IPS DF 6.9 (cell line): ENCODE measurements at regions not wholly inside any gene's neighbourhood (a gene's known extent, or its start where the extent isn't known, plus 50 kb on each side); places are given as distances from the start of the nearest gene placed in this dataset.

ENCODE experiments used
- DNase-seq: peaks from one replicate; pipeline ENCODE4 v3.0.0-alpha.2; 2013; ENCODE audit warnings: low read depth, low spot score
- H3K27ac ChIP-seq: one replicate; pipeline ENCODE4 v1.5.1; 2013; ENCODE audit warnings: low read length, control low read depth
- H3K27me3 ChIP-seq: 2 replicates; pipeline ENCODE4 v1.6.1; 2013; ENCODE audit warnings: mild to moderate bottlenecking, low read length; ENCODE audit not compliant: control insufficient read depth, insufficient read depth
- H3K36me3 ChIP-seq: 2 replicates; pipeline ENCODE4 v1.6.1; 2013; ENCODE audit warnings: low read length; ENCODE audit not compliant: control insufficient read depth, insufficient read depth
- H3K4me1 ChIP-seq: 2 replicates; pipeline ENCODE4 v1.6.1; 2013; ENCODE audit warnings: low read length; ENCODE audit not compliant: control insufficient read depth, insufficient read depth
- H3K4me3 ChIP-seq: 2 replicates; pipeline ENCODE4 v1.5.1; 2013; ENCODE audit warnings: mild to moderate bottlenecking, low read length
- H3K9me3 ChIP-seq: 2 replicates; pipeline ENCODE4 v1.6.1; 2013; ENCODE audit warnings: low read length, inconsistent platforms; ENCODE audit not compliant: control insufficient read depth, insufficient read depth
- WGBS: extraction: QIAGEN DNeasy Blood & Tissue Kit; methylation state at CpG from one replicate; pipeline ENCODE4 v1.1.7; 2013; ENCODE audit warnings: mixed read lengths, missing lambda C conversion rate; ENCODE audit not compliant: insufficient read length, insufficient coverage; 5-methylcytosine and 5-hydroxymethylcytosine counted together

DNA sequence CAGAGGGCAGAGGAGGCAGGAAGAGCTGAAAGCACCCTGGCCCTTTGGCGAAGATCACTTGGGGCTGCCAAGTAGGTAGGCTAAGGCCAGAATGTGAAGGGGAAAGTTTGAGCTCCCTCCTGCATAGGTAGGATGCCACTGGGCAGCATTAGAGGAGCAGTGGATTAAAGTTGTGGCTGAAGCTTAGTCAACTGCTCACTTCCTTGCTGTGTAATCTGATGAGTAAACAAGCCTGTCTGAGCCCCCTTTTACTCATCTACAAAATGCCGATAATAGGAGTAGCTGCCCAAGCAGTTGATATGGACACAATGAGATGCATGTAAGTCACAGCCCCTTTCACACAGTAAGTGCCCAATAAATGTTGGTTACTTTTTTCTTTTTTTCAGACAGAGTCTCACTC, 216.4 kb downstream of the MN1 start:
- no peaks in the 10 kb centered on the region for H3K27me3 ChIP-seq
- DNase-seq = no peak
- H3K4me3 ChIP-seq = no peak overlapping the region
- H3K27ac ChIP-seq = no peak overlapping the region
- WGBS = no CpG with 5 or more reads among the region's 2 CpGs
- H3K9me3 ChIP-seq = no peaks in the 10 kb centered on the region
- no peaks in the 10 kb centered on the region for H3K36me3 ChIP-seq
- H3K4me1 ChIP-seq = no peaks in the 10 kb centered on the region

DNA sequence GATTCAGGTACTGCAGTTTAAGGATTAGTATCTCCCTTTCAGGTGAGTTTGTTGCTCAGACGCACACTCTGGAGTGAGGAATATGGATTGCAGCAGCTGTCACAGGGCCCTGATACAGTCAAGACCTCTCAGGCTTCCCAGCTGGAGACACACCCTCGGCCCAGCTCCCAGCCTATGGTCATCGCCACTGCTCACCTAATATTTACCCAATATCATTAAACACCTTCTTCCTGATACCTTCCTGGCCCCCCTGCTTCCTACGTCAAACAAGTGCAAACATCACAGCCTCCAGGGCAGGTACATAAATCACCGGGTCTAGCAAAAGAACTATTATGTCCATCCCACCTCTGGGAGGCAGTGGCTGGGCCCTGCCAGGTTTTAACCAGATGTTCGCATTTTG, 213.3 kb downstream of the MN1 start:
- H3K36me3 ChIP-seq = no peaks in the 10 kb centered on the region
- H3K4me3 ChIP-seq = no peak overlapping the region
- no peak for DNase-seq
- no CpG with 5 or more reads among the region's 6 CpGs for WGBS
- no peak overlapping the region for H3K27ac ChIP-seq
- H3K4me1 ChIP-seq = no peaks in the 10 kb centered on the region
- no peaks in the 10 kb centered on the region for H3K9me3 ChIP-seq
- no peaks in the 10 kb centered on the region for H3K27me3 ChIP-seq

DNA sequence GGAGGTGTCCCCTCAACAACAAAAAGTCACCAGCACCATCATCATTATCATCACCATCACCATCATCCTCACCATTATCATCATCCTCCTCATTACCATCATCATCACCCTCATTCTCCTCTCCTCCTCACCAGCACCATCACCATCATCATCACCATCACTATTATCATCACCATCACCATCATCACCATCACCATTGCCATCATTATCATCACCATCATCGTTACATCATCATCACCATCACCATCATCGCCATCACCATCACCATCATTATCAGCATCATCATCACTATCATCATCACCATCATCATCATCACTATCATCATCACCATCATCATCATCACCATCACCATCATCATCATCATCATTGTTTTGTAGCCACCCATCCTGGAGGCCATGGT, 212.6 kb downstream of the MN1 start:
- no peak for DNase-seq
- H3K4me3 ChIP-seq = no peak overlapping the region
- WGBS = 100% methylated on average over 2 of the region's 2 CpGs
- H3K27ac ChIP-seq = no peak overlapping the region
- no peaks in the 10 kb centered on the region for H3K36me3 ChIP-seq
- no peaks in the 10 kb centered on the region for H3K9me3 ChIP-seq
- H3K4me1 ChIP-seq = no peaks in the 10 kb centered on the region
- no peaks in the 10 kb centered on the region for H3K27me3 ChIP-seq

DNA sequence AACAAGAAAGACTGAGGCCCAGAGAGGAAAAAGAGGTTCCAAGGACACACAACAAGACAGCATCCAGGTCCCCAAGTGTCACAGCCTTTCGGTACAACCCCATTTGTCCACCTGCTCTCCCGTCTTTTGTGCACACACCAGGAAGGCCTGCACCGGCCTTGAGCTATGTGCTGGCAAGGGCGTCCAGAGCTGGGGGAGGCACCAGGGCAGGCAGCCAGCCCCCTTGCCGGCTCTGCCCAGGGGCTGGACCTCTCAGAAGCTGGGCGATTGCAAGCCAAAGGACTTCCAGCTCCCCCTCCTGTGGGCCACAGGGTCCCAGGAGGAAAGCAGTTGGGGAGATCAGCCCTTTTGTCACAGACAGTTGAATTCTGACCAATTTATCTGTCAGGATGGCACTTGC, 210.5 kb downstream of the MN1 start:
- no peak overlapping the region for H3K4me3 ChIP-seq
- no peaks in the 10 kb centered on the region for H3K9me3 ChIP-seq
- no peaks in the 10 kb centered on the region for H3K27me3 ChIP-seq
- no CpG with 5 or more reads among the region's 6 CpGs for WGBS
- no peaks in the 10 kb centered on the region for H3K36me3 ChIP-seq
- no peaks in the 10 kb centered on the region for H3K4me1 ChIP-seq
- H3K27ac ChIP-seq = no peak overlapping the region
- DNase-seq = no peak

DNA sequence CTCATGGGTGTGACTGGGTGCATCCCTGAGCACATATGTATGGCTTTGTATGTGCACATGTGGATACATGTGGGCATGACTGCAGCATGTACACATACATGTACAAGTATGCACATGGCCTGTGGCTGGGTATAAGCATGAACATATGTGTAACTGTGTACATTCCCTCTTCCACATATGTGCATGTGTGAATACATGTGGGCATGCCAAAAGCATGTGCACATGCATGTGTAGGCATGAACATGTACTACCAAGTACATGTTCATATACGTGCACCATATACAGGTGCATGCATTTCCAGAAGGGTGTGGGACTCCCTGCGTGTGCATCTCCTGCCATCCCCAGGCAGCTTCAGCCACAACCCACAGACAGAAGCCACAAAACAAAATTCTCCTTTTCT, 208.2 kb downstream of the MN1 start:
- WGBS = no CpG with 5 or more reads among the region's 2 CpGs
- no peak overlapping the region for H3K4me3 ChIP-seq
- no peaks in the 10 kb centered on the region for H3K4me1 ChIP-seq
- no peaks in the 10 kb centered on the region for H3K36me3 ChIP-seq
- no peaks in the 10 kb centered on the region for H3K27me3 ChIP-seq
- DNase-seq = no peak
- H3K27ac ChIP-seq = no peak overlapping the region
- H3K9me3 ChIP-seq = no peaks in the 10 kb centered on the region

DNA sequence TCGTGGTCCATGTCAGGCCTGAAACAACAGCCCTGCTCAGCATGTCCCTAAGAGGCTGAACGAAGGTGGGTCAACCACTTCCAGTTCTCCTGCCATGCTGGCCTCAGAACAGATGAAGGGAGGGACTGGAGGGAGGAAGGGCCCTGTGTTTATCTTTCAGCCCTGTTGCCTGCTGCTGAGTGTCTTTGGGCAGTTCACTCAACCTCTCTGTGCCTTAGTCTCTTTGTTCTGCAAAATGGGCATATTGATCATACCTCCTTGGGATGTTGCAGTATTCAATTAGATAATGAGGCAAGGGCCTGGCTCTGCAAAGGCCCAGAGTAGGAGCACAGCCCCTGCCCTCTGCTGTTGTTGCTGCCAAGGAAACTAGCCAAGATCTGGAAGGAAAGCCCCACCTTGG, 207.5 kb downstream of the MN1 start:
- Histone ChIP-seq H3K4me1 (no peaks in the 10 kb centered on the region), H3K27me3 (no peaks in the 10 kb centered on the region), H3K27ac (no peak overlapping the region), H3K9me3 (no peaks in the 10 kb centered on the region), H3K36me3 (no peaks in the 10 kb centered on the region), H3K4me3 (no peak overlapping the region)
- no peak for DNase-seq
- no CpG with 5 or more reads among the region's 2 CpGs for WGBS

DNA sequence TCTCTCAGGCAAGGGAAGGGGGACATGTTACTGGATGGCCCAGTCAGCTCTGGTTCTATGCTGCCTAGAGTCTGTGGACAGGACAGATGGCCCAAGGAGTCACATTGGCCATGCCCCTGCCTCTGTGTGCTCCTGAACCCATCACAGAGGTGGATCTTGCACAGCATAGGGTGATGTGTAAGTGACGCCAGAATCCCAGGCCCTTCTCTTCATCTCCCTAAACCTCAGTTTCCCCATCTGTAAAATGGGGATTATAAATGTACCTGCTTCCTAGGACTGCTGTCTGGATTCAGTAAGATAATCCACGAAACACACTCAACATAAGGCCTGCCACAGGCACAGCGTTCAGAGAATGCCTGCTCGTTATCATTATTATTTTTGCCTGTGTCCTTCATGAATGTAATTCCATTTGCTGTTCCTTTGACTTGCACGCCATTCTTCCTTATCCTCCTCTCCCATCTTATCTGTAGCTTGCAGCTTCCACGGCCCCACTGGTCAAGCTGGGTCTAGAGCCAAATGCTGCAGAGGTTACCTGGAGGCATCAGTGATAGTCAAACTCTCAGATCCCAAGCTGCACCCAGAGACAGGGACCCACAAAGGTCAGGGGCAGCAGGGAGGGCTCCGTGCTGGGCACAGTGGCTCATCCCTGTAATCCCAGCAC, 207.0 kb downstream of the MN1 start:
- DNase-seq = no peak
- H3K4me3 ChIP-seq = no peak overlapping the region
- H3K9me3 ChIP-seq = no peaks in the 10 kb centered on the region
- WGBS = no CpG with 5 or more reads among the region's 7 CpGs
- no peaks in the 10 kb centered on the region for H3K36me3 ChIP-seq
- H3K27ac ChIP-seq = no peak overlapping the region
- no peaks in the 10 kb centered on the region for H3K4me1 ChIP-seq
- no peaks in the 10 kb centered on the region for H3K27me3 ChIP-seq

DNA sequence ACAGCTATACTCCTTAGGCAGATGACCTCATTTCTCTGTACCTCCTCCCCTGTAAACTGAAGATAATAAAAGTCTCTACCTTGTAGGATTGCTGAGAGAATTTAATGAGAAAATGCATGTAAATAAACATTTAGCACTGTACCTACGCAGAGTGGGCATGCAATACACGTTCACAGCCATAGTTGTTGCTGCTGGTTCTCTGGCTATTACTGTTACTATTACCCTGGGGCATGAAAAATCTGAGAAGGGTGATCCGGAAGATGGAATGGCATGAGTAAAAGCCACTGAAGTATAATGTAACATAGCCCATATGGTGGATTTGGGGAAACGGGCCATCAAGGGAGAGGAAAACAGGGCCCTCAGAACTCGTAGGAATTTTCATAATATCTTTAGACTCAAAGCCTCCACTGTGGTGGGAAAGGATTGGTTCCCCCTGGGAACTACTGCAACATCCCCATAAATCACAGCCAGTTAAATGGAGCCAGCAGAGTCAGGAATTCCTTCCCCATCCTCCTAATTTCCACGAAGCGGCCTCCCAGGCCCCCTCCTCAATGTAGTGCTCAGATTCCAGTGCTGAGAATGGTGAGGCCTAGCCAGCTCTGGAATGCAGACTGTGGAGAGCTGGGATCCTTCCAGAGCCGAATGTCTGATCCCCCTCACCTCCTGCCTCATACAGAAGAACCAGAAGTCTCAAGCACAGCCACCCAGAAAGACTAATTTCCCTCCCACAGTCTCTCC, 205.3 kb downstream of the MN1 start:
- H3K4me1 ChIP-seq = no peaks in the 10 kb centered on the region
- no peaks in the 10 kb centered on the region for H3K36me3 ChIP-seq
- H3K9me3 ChIP-seq = no peaks in the 10 kb centered on the region
- H3K4me3 ChIP-seq = no peak overlapping the region
- no peaks in the 10 kb centered on the region for H3K27me3 ChIP-seq
- WGBS = no CpG with 5 or more reads among the region's 8 CpGs
- no peak for DNase-seq
- H3K27ac ChIP-seq = no peak overlapping the region

DNA sequence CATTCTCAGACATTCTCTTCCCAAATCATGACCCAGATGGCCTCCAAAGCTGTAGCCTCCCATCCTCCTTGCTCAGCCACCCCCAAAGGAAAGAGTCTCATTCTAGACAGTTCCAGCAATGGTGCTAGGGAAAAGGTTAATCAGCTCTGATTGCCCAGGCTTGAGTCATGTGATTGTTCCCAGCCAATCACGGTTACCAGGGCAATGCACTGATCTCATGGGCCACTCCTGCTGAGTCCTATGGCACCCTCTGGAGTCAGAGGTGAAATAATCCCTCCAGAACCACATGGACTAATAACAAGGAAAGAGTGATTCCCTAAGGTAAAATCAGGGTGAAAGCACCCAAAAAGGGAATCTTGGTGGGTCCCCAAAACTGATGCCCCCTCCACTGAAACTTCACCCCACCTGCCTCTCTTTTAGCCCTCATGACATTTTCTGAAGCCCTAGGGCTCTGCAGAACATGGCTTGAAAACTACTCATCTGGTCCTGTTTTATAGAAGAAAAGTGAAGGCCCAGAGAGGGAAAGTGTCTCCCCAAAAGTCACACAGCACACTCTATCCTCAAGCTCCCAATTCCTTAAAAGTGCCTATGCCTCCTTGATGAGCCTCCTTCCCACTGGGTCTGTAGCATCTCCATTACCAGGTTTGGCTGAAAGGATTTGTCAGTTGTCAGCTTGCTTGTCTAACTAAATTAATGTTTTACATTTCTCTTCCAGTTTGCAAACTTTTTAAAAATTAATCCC, 203.7 kb downstream of the MN1 start:
- Histone ChIP-seq H3K27me3 (no peaks in the 10 kb centered on the region), H3K36me3 (no peaks in the 10 kb centered on the region), H3K27ac (no peak overlapping the region), H3K9me3 (no peaks in the 10 kb centered on the region), H3K4me1 (no peaks in the 10 kb centered on the region; the same call in 1 of the 2 replicates), H3K4me3 (no peak overlapping the region)
- no peak for DNase-seq
- no CpG with 5 or more reads among the region's 1 CpG for WGBS

DNA sequence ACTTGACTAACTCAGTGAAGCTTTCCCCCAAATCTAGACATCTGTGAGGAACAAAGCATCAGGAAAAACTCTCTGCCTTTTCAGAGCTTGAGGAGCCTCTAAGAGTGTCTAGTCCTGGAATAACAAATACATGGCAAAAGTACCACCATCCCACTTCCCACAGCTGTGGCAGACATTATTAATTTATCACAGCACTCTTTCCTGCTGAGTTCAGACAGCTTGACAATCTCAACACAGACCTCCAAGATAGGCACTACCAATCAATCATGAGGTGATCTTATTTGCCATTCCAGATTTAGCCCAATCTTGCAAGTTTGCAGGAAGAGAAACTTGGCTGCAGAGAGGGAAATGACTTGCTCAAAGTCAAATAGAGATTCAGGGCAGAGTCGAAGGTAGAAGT, 202.8 kb downstream of the MN1 start:
- H3K4me3 ChIP-seq = no peak overlapping the region
- no CpG with 5 or more reads among the region's 1 CpG for WGBS
- no peaks in the 10 kb centered on the region for H3K36me3 ChIP-seq
- DNase-seq = no peak
- peaks cover under 1% of the 10 kb centered on the region for H3K4me1 ChIP-seq
- H3K27ac ChIP-seq = no peak overlapping the region
- H3K9me3 ChIP-seq = no peaks in the 10 kb centered on the region
- H3K27me3 ChIP-seq = no peaks in the 10 kb centered on the region
